GM21515 (cell line): ENCODE measurements at regions not wholly inside any gene's neighbourhood (a gene's known extent, or its start where the extent isn't known, plus 50 kb on each side); places are given as distances from the start of the nearest gene placed in this dataset.

Experiments used
- ATAC-seq: cut with Tn5 transposase; IDR thresholded peaks from one replicate; pipeline ENCODE4 v1.9.1; 2021; ENCODE audit not compliant: unreplicated experiment

GRCh38 chr5:105407200-105407599, 1844.6 kb upstream of the NUDT12 start:
- ATAC-seq: no peak

DNA sequence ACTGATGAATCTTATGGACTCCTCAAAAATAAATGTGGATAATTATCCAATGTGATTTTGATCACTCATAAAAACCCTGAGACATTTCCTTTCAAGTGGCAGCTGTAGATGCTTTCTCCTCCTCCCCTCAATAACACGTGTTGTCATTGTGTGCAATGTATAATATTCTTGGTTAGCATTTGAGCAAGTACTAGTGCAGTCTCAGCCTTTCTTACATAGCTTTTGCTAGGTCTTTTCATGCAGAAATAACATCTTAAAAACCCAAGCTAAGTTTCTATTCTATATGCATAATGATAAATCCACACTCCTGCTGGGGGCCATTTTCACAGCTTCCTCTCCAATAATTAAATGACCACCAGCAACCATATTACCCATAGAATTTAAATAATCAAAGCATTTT, 1835.2 kb upstream of the NUDT12 start:
- ATAC-seq: no peak

DNA sequence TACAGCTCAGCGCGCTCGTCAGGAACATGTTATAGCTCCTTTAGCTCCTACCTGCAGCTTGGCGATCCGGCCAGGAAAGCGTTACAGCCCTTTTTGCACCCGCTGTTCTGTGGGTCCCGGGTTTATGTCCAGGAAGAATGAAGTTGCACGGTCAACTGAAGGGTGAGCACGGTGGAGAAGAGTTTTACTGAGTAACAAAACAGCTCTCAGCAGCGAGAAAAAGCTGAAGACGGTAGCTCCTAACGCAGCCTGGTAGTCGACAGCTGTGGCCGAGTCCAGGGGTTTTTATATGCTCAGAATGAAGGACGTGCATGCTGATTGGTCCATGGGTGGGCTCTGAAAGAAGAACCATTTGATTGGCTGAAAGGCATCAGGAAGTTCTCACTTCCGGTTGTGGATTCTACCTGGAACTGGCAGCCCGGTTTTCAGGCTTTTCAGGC, 1830.1 kb upstream of the NUDT12 start:
- no peak for ATAC-seq

DNA sequence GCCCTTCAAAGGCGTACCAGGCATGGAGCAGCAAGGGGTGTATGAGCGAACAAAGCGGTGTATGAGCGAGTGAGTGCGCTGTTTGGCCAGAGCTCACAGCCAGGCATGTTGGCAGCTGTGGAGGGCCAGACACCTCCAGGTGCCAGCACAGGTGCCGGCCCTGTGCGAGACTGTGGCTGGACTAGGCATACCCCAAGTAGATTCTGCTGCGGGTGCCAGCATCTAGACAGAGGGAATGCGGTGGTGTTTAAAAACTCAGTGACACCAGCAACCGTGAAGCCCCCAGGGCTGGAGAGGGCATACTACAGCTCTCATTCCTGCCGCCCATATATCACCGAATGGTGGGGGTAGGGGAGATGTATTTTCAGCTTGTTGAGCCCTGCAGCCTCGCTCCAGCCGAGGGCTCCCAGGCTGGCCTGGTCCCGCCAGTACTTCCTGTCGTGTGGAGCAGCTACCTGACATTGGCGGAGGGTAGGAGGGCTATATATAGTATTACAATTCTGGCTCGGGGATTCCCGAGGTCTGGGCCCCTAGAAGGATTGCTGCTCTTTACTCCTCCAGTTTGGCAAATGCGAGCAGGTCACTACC, 1829.6 kb upstream of the NUDT12 start:
- no peak for ATAC-seq

DNA sequence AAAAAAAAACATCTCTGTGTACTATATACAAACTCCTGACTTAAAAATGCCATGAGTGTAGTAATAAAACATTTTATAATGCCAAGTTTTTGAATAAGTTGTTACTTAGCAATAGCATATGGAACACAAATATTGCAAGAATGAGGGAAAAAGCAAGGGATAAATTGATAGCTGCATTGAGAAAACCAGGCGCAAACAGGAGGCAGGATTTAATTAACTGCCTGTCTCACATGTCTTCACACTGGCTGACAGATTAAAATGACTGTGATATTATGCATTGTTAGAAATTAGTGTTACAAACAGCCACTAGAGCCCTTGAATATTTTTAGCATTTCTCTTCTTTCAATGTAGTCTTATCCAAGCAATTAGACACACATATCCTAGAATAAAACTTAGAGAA, 1817.5 kb upstream of the NUDT12 start:
- ATAC-seq: no peak

DNA sequence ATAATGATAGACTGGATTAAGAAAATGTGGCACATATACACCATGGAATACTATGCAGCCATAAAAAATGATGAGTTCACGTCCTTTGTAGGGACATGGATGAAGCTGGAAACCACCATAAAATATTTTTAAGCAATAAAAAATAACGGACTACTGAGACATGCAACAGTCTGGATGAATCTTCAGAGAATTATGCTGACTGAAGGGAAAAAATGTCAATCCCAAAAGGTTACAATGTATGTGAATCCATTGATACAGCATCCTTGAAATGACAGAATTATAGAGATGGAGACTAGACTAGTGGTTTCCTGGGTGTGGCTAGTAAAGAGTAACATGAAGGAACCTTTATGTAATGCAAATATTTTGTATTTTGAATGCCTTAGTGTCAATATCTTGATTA, 1808.6 kb upstream of the NUDT12 start:
- no peak for ATAC-seq

DNA sequence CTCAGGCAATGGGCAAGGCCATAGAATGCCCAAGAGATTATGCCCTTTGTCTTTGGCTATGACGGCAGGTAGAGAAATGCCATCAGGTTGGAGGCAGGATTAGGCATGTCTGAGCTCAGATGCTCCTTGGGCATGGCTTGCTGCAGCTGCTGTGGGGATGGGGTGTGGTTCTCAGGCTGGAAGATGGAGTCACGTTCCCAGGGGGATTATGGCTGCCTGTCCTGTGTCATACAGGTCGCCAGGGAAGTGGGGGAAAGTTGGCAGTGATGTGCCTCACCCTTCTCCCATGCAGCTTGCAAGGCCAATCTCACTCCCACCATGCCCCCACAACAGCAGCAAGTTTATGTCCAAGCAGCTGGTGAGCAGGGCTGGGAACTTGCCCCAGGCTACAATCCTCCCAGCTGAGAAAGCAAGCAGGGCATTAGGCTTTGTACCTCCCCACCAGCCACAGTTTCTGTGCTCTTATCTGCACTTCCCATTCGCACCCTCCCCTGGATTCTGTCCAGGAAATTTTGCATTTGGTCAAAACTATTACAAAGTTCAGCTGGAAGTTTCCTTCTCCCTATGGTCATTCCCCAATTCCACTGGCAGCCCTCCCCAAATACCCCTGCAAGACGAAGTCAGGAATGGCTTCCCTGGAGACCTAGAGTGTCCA, 1788.0 kb upstream of the NUDT12 start:
- ATAC-seq: no peak

DNA sequence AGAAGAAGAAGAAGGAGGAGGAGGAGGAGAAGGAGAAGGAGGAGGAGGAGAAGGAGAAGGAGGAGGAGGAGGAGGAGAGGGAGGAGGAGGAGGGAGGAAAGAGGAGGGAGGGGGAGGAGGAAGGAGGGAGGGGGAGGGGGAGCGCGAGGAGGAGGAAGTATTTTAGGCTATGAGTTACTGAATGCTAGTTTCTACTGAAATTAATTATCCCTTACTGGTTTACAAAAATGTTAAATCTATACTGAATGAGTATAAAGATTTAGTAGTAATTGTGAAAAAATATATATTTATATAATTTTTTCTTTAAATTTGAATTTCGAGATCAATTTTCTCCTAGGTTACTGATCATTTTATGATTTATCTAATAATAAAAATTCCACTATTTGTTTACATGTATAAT, 1769.0 kb upstream of the NUDT12 start:
- ATAC-seq: no peak

GRCh38 chr5:105330185-105330584, 1767.6 kb upstream of the NUDT12 start:
- no peak for ATAC-seq

DNA sequence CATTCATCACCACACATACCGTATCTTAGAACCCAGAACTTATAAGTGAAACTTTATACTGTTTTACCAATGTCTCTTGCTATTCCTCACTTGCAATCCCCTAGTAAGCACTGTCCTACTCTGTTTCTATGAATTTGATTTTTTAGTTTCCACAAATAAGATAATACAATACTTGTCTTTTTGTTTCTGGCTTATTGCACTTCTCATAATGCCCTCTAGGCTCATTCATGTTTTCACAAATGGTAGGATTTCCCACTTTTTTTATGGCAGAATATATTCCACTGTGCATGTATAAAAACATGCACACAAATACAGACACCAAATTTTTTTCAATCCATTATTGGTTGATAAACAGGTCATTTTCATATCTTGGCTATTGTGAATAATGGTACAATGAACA, 1742.3 kb upstream of the NUDT12 start:
- ATAC-seq: no peak

DNA sequence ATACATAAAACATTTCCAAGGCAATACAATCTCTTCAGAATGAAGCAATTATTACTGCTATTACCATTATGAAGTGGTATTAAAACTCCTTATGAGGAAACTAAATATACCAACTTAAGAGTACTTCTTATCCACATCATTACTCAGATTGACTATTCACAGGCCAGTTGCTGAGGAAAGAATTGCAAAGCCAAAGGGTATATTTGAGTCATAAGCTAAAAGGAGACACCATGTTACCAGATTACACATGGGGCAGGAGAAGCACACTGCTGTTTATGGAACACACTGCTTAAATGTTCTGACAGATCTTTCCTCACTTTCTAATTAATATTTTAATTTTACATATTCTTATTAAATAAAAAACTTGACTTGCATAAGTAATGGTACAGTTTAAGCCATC, 1726.4 kb upstream of the NUDT12 start:
- no peak for ATAC-seq

DNA sequence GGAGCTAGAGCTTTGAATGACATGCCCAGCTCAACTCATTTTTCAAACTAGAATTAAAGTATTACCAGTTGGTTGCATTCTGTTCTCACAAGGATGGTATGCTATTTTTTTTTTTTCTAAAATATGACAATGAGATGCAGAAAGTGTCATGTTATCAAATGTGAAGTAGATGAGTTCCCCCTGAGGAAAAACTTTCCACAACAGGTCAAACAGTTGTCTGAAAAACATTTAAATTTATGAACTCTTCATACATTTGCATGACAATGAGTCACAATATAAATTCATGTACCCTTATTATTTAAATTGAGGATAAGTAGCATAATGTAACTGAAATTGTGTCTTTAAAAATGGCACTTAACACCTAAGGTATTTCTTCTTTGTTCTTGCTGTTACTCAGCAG, 1720.5 kb upstream of the NUDT12 start:
- ATAC-seq: no peak

DNA sequence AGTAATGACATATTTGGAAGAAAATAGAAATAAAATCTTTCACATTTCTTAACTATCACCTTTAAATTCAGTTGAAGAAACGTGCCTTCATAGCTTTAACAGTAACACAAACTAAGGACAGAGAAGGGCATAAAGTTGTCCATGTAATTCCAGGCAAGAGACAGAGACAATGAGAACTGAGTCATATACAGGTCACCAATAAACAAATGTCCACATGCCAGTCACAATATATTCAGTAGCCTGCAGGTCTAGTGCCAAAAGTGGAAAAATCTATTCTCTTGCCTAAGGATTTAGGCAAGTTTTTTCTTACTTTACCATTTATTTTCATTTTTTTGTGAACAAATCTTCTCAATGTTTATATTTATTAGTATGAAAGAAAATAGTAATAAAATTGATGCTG, 1711.5 kb upstream of the NUDT12 start:
- ATAC-seq: no peak

DNA sequence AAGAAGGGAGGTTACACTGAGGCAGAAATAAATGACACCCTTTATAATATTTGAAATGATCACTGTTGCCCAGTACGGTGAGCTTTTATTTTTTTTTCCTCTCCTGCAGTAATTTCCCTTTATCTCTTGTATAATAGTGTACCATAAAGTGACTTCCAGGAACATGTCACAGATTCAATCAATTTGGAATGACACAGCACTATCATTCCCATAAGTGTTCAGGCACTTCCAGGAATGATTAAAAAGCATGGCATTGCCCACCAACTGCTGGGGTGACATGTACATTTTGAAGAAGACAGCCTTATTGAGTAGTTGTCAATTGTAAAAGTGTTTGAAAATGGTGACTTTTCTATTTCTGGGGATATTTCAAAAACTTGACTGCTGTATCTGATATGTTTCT, 1700.9 kb upstream of the NUDT12 start:
- no peak for ATAC-seq

DNA sequence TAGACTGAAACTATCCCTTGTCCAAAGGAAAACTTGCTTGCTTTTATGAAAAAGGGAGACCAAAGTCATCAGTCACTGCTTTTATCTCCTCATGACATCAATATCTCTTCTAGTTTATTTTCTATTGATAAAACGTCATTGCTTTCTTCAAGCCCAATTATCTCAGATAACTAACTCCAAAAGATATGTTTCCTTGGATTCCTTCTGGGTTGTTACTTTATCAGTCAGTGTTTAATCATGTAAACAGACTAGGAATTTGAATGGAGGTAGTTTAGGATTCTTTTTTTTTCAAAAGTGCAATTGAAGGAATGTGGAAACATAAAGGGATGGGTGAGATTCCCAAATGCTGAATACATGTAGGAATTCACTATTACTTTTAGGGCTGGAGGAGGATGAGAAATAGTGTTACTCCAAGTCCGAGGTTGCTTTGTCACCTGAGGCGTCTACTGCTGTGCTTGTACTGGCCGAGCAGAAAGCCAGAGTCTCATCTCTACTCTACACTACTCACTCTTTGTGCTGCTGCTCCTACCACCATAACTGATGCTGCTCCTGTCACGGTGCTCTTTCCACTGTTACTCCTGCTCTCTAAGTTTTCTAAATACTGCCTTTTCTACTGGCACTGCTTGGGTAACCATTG, 1697.1 kb upstream of the NUDT12 start:
- no peak for ATAC-seq

DNA sequence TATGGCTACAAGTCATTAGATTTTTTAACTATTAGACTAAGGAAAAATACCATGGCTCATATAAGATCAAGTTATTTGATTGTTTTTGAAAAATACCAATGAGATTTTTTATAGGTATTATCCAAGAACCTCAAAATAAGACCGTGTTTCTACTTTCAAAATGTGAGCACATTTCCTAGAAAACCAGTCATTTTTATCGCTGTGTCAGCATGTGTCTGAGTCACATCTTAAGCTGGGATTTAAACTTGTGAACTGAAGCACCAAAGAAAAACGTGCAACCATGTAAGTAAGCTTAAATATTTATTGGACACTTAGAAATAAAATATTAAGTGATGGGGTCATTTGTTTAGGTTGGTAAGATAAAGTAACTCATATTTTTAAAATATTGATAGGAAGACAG, 1676.0 kb upstream of the NUDT12 start:
- no peak for ATAC-seq

DNA sequence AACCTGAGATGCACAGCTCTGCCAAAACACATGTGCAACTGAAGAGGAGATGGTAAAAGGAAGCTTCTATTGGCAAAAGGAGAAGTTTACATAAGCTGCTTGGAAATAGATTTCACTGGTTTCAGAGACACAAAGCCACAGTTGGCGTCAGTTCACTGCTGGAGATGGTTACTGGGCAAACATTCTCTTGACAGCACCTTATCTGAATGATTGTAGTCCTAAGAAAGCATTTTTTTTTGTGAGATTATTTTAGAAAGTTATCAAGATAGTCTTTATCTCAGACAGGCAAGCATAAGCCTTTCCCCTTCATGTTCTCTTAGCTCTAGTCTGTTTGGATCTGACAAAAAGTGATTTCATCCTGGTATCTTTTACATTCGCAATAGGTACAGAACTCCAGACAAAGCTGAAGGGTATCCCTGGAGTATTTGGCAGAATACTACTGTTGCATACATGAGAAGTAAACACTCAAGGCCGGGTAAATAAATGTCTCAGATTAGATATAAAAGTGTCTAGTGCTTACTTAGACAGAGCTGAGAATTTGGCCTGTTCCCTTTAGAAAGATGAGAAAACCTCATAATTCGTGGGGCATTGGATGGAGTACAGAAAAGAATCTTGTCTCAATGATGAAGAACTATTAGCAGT, 1668.0 kb upstream of the NUDT12 start:
- no peak for ATAC-seq

GRCh38 chr5:105218018-105218417, 1655.4 kb upstream of the NUDT12 start:
- no peak for ATAC-seq

DNA sequence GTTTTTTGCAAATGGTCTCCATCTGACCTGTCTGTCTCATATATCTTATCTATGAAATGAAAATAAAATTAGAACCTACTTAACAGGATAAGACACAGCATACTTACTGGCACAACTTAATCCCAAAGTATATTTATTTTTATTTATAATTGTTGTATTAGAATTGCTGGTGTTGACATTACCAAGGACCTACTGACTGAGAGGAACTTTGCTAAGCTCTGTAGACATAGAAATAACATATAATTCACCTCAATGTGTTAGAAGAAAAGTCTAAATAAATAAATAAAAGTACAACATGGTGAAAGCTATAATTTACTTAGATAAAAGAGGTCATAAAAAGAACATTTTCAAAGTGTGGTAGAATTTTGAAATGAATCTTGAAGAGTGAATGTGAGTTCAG, 1650.5 kb upstream of the NUDT12 start:
- no peak for ATAC-seq

- no peak for ATAC-seq
Measured at GRCh38 chr5:105207066-105207465, 1644.5 kb upstream of the NUDT12 start.

- no peak for ATAC-seq
Measured at GRCh38 chr5:105197531-105197930, 1634.9 kb upstream of the NUDT12 start.

- ATAC-seq: no peak
Measured at GRCh38 chr5:105195765-105196164, 1633.2 kb upstream of the NUDT12 start.
